T-helper 9 cell (primary cell): ENCODE measurements at regions not wholly inside any gene's neighbourhood (a gene's known extent, or its start where the extent isn't known, plus 50 kb on each side); places are given as distances from the start of the nearest gene placed in this dataset.

Experiments used
- DNase-seq: peaks from one replicate; pipeline ENCODE4 v3.0.0-alpha.2; 2020

GRCh38 chr15:62553911-62554563, 389.0 kb upstream of the C2CD4B start:
- no peak for DNase-seq

GRCh38 chr15:62558640-62559380, 393.7 kb upstream of the C2CD4B start:
- DNase-seq, result no peak

GRCh38 chr15:62559381-62559733, 394.3 kb upstream of the C2CD4B start:
- DNase-seq, result no peak

GRCh38 chr15:62561059-62561519, 396.0 kb upstream of the C2CD4B start:
- no peak for DNase-seq

GRCh38 chr15:62561571-62561970, 396.5 kb upstream of the C2CD4B start:
- DNase-seq, result no peak

GRCh38 chr15:62564886-62565633, 400.0 kb upstream of the C2CD4B start:
- DNase-seq, result no peak

- no peak for DNase-seq
Measured at GRCh38 chr15:62565634-62566026, 400.5 kb upstream of the C2CD4B start.

GRCh38 chr15:62566248-62566647, 401.2 kb upstream of the C2CD4B start:
- DNase-seq, result no peak

- no peak for DNase-seq
Measured at GRCh38 chr15:62567501-62567900, 402.4 kb upstream of the C2CD4B start.

- no peak for DNase-seq
Measured at GRCh38 chr15:62568004-62568403, 402.9 kb upstream of the C2CD4B start.

GRCh38 chr15:62568702-62569101, 403.6 kb upstream of the C2CD4B start:
- no peak for DNase-seq

- no peak for DNase-seq
Measured at GRCh38 chr15:62569460-62570404, 404.6 kb upstream of the C2CD4B start.

GRCh38 chr15:62570405-62570783, 405.3 kb upstream of the C2CD4B start:
- no peak for DNase-seq

GRCh38 chr15:62571072-62571471, 406.0 kb upstream of the C2CD4B start:
- no peak for DNase-seq

GRCh38 chr15:62572797-62573196, 407.7 kb upstream of the C2CD4B start:
- no peak for DNase-seq

GRCh38 chr15:62573876-62574275, 408.8 kb upstream of the C2CD4B start:
- DNase-seq, result no peak

GRCh38 chr15:62578546-62578945, 413.5 kb upstream of the C2CD4B start:
- no peak for DNase-seq

GRCh38 chr15:62578960-62579359, 413.9 kb upstream of the C2CD4B start:
- no peak for DNase-seq

- DNase-seq, result no peak
Measured at GRCh38 chr15:62579842-62580241, 414.8 kb upstream of the C2CD4B start.

- DNase-seq, result no peak
Measured at GRCh38 chr15:62582580-62582979, 417.5 kb upstream of the C2CD4B start.

- DNase-seq, result no peak
Measured at GRCh38 chr15:62584301-62585235, 419.5 kb upstream of the C2CD4B start.
